ENCODE measurements at regions not wholly inside any gene's neighbourhood (a gene's known extent, or its start where the extent isn't known, plus 50 kb on each side); places are given as distances from the start of the nearest gene placed in this dataset.

DNA sequence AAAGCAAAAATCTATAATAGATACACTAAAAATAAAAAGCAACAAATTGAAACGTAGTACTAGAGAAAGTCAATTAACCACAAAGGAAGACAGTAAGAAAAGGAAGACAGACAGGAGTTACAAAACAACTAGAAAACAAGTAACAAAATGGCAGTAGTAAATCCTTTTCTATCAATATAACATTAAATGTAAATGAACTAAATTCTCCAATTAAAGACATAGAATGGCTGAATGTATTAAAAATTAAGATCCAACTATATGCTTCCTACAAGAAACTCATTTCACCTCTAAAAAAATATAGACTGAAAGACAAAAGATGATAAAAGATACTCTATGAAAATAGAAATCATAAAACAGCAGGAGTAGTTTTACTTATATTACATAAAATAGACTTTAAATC lies 79.1 kb downstream of the CTH start:
- Histone ChIP-seq H3K4me3 (ENCODE audit: low read length in 2 of 2) (no peak overlapping the region), H3K27ac (ENCODE audit: low read depth, low read length) (no peak overlapping the region), H3K27me3 (ENCODE audit: insufficient read depth, low read length) (no peaks in the 10 kb centered on the region), H3K4me1 (ENCODE audit: insufficient read depth, low read length) (no peaks in the 10 kb centered on the region), H3K36me3 (ENCODE audit: insufficient read depth, low read length) (no peaks in the 10 kb centered on the region), H3K9me3 (ENCODE audit: control insufficient read depth in 1 of 2, low read length in 2 of 2) (no peaks in the 10 kb centered on the region)
- peaks cover 0 to 4% (median 0%) of the 10 kb centered on the region in 8 donors for H3K9me3 Mint-ChIP-seq
- DNase-seq: no peak
- no peak overlapping the region for H3K4me3 Mint-ChIP-seq
- ChIA-PET POLR2A (ENCODE audit: partially characterized antibody) (no interaction called here), CTCF (ENCODE audit: partially characterized antibody) (no interaction called here)
- H3K27ac Mint-ChIP-seq: no peak overlapping the region
- H3K4me1 Mint-ChIP-seq: peaks cover 0 to 1% (median 0%) of the 10 kb centered on the region in 4 donors
- peaks cover 3% of the 10 kb centered on the region in 2 donors for H3K27me3 Mint-ChIP-seq
- intact Hi-C loops (cut with micrococcal nuclease): no loop called here
- no peaks in the 10 kb centered on the region for H3K36me3 Mint-ChIP-seq

DNA sequence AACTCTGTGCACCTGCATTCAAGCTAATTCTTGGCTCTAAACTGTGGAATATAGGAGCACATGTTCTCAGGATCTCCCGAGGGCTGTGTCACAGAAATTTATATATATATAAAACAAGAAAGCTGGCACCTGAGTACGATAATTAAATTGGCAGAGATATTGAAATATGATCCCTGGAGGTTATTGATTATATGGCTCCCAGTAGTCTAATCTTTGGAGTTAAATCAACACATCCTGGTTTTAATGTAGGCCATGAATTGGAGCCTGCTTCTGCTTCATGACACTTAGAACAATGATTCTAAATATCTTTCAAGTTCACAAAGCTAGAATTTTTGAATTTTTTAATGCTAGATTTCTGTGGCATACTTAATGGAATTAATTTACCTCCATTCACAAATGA lies 84.3 kb downstream of the CTH start:
- H3K4me3 Mint-ChIP-seq: no peak overlapping the region
- no peak for DNase-seq
- Histone ChIP-seq H3K27ac (ENCODE audit: low read depth, low read length) (no peak overlapping the region), H3K4me3 (ENCODE audit: low read length in 2 of 2) (no peak overlapping the region), H3K9me3 (ENCODE audit: control insufficient read depth in 1 of 2, low read length in 2 of 2) (no peaks in the 10 kb centered on the region), H3K4me1 (ENCODE audit: insufficient read depth, low read length) (no peaks in the 10 kb centered on the region), H3K27me3 (ENCODE audit: insufficient read depth, low read length) (no peaks in the 10 kb centered on the region), H3K36me3 (ENCODE audit: insufficient read depth, low read length) (no peaks in the 10 kb centered on the region)
- POLR2A ChIA-PET (ENCODE audit: partially characterized antibody): no interaction called here
- CTCF ChIA-PET (ENCODE audit: partially characterized antibody): no interaction called here
- H3K4me1 Mint-ChIP-seq: peaks cover 0 to 1% (median 0%) of the 10 kb centered on the region in 4 donors
- peaks cover 0 to 3% of the 10 kb centered on the region in 2 donors for H3K27me3 Mint-ChIP-seq
- intact Hi-C loops (cut with micrococcal nuclease): no loop called here
- H3K9me3 Mint-ChIP-seq: no peaks in the 10 kb centered on the region
- H3K36me3 Mint-ChIP-seq: no peaks in the 10 kb centered on the region
- H3K27ac Mint-ChIP-seq: no peak overlapping the region

DNA sequence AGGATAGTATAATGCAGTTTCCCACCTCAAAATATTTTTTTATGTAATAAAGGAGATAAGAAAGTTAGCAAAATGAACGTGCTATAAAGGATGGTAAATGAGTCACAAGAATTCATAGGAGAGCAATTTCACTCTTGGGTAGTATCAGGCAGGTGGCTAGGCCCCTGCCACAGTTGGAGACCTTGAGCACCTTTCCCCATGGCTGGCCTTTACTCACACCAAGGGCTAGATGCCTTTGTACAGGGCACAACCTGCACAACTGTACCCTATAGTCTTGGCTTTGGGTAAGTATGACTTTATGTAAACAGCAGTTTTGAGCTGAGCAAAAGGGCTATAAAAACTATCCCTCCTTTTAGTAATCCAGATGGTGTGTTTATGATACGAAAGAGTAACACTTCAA lies 85.1 kb downstream of the CTH start:
- DNase-seq: no peak
- ChIA-PET CTCF (ENCODE audit: partially characterized antibody) (no interaction called here), POLR2A (ENCODE audit: partially characterized antibody) (no interaction called here)
- Mint-ChIP-seq H3K27me3 (peaks cover 2% of the 10 kb centered on the region in 2 donors), H3K36me3 (no peaks in the 10 kb centered on the region), H3K27ac (no peak overlapping the region), H3K9me3 (no peaks in the 10 kb centered on the region), H3K4me1 (peaks cover 0 to 1% (median 0%) of the 10 kb centered on the region in 4 donors), H3K4me3 (no peak overlapping the region)
- no peak overlapping the region for H3K27ac ChIP-seq (ENCODE audit: low read depth, low read length)
- H3K4me3 ChIP-seq (ENCODE audit: low read length in 2 of 2): no peak overlapping the region
- no peaks in the 10 kb centered on the region for H3K36me3 ChIP-seq (ENCODE audit: insufficient read depth, low read length)
- no peaks in the 10 kb centered on the region for H3K27me3 ChIP-seq (ENCODE audit: insufficient read depth, low read length)
- intact Hi-C loops (cut with micrococcal nuclease): no loop called here
- no peaks in the 10 kb centered on the region for H3K4me1 ChIP-seq (ENCODE audit: insufficient read depth, low read length)
- no peaks in the 10 kb centered on the region for H3K9me3 ChIP-seq (ENCODE audit: control insufficient read depth in 1 of 2, low read length in 2 of 2)

DNA sequence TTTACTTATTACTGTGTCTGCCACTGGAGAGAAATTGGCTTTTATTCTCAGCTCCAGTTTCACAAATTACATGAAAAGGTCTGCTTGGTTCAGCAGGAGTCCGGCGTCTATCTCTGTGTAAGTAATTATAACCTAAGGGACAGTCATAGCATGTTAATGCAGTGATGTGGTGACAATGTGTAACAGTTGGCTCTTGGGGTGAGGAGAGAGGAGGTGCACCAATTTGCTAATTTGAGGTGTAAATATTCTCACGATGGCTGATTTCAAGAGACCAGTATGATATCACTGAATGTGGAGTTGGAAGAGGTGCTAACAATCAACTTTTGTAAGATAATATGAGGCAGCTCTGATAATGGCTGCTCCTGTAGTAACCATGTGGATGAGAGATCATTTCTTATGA lies 86.1 kb downstream of the CTH start:
- no peaks in the 10 kb centered on the region for H3K4me1 ChIP-seq (ENCODE audit: insufficient read depth, low read length)
- Mint-ChIP-seq H3K4me3 (no peak overlapping the region), H3K36me3 (no peaks in the 10 kb centered on the region), H3K9me3 (no peaks in the 10 kb centered on the region), H3K27me3 (peaks cover 2 to 3% of the 10 kb centered on the region in 2 donors), H3K4me1 (peaks cover 0 to 1% (median 0%) of the 10 kb centered on the region in 4 donors), H3K27ac (no peak overlapping the region)
- intact Hi-C loops (cut with micrococcal nuclease): no loop called here
- H3K27ac ChIP-seq (ENCODE audit: low read depth, low read length): no peak overlapping the region
- H3K36me3 ChIP-seq (ENCODE audit: insufficient read depth, low read length): no peaks in the 10 kb centered on the region
- no peak overlapping the region for H3K4me3 ChIP-seq (ENCODE audit: low read length in 2 of 2)
- H3K9me3 ChIP-seq (ENCODE audit: control insufficient read depth in 1 of 2, low read length in 2 of 2): no peaks in the 10 kb centered on the region
- POLR2A ChIA-PET (ENCODE audit: partially characterized antibody): no interaction called here
- CTCF ChIA-PET (ENCODE audit: partially characterized antibody): no interaction called here
- DNase-seq: no peak
- H3K27me3 ChIP-seq (ENCODE audit: insufficient read depth, low read length): no peaks in the 10 kb centered on the region

DNA sequence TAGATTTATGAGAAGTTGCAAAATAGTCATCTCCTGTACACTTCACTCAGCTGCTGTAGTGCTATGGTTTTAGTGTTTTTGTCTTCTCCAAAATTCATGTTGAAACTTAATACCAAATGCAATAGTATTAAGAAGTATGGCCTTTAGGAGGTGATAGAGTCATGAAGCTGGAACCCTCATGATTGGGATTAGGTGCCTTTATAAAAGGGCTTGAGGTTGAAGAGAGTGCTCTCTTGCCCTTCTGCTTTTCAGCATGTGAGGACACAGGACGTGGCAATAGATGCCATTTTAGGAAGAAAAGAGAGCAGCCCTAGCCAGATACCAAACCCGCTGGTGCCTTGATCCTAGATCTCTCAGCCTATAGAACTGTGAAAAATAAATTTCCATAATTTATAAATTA lies 87.6 kb downstream of the CTH start:
- no peak overlapping the region for H3K27ac Mint-ChIP-seq
- Histone ChIP-seq H3K9me3 (ENCODE audit: control insufficient read depth in 1 of 2, low read length in 2 of 2) (no peaks in the 10 kb centered on the region), H3K4me3 (ENCODE audit: low read length in 2 of 2) (no peak overlapping the region), H3K27me3 (ENCODE audit: insufficient read depth, low read length) (no peaks in the 10 kb centered on the region), H3K36me3 (ENCODE audit: insufficient read depth, low read length) (no peaks in the 10 kb centered on the region), H3K27ac (ENCODE audit: low read depth, low read length) (no peak overlapping the region), H3K4me1 (ENCODE audit: insufficient read depth, low read length) (no peaks in the 10 kb centered on the region)
- DNase-seq: no peak
- ChIA-PET CTCF (ENCODE audit: partially characterized antibody) (no interaction called here), POLR2A (ENCODE audit: partially characterized antibody) (no interaction called here)
- H3K9me3 Mint-ChIP-seq: no peaks in the 10 kb centered on the region
- H3K36me3 Mint-ChIP-seq: no peaks in the 10 kb centered on the region
- H3K4me3 Mint-ChIP-seq: no peak overlapping the region
- intact Hi-C loops (cut with micrococcal nuclease): no loop called here
- H3K27me3 Mint-ChIP-seq: peaks cover 0 to 4% of the 10 kb centered on the region in 2 donors
- no peaks in the 10 kb centered on the region for H3K4me1 Mint-ChIP-seq

DNA sequence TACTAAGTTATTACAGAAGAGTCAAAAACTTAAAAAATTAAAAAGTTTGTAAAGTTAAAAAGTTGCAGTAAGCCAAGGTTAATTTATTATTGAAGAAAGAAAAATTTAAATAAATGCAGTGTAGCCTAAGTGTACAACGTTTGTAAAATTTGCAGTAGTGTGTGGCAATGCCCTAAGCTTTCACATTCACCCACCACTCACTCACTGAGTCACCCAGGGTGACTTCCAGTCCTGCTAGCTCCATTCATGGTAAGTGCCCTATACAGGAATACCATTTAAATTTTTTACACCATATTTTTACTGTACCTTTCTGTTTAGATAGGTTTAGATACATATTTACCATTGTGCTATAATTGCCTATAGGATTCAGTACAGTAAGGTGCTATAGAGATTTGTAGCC lies 88.6 kb downstream of the CTH start:
- no peaks in the 10 kb centered on the region for H3K36me3 Mint-ChIP-seq
- no peaks in the 10 kb centered on the region for H3K4me1 Mint-ChIP-seq
- H3K27me3 Mint-ChIP-seq: peaks cover 0 to 7% of the 10 kb centered on the region in 2 donors
- Histone ChIP-seq H3K4me1 (ENCODE audit: insufficient read depth, low read length) (no peaks in the 10 kb centered on the region), H3K27me3 (ENCODE audit: insufficient read depth, low read length) (no peaks in the 10 kb centered on the region), H3K36me3 (ENCODE audit: insufficient read depth, low read length) (no peaks in the 10 kb centered on the region), H3K27ac (ENCODE audit: low read depth, low read length) (no peak overlapping the region), H3K4me3 (ENCODE audit: low read length in 2 of 2) (no peak overlapping the region), H3K9me3 (ENCODE audit: control insufficient read depth in 1 of 2, low read length in 2 of 2) (no peaks in the 10 kb centered on the region)
- no peaks in the 10 kb centered on the region for H3K9me3 Mint-ChIP-seq
- intact Hi-C loops (cut with micrococcal nuclease): no loop called here
- H3K27ac Mint-ChIP-seq: no peak overlapping the region
- ChIA-PET POLR2A (ENCODE audit: partially characterized antibody) (no interaction called here), CTCF (ENCODE audit: partially characterized antibody) (no interaction called here)
- no peak for DNase-seq
- H3K4me3 Mint-ChIP-seq: no peak overlapping the region

DNA sequence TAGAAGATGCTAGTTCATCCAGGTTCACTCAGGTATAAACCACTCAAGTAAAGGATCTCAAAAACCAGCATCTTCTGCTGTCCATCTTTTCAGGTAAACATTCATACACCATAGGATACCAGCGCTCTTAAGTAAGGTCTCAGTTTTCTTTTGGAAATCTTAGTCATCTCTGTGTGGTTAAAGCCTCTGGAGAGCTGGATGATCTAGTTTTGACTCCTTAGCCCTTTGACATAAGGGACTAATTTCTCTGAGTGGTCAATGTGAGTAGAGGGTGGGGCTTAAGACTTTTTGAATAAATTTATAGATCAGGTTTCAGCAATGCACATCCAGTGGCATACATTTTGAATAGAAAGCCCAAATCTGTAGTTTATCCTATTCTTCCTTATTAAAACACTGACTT lies 92.3 kb downstream of the CTH start:
- intact Hi-C loops (cut with micrococcal nuclease): no loop called here
- H3K4me3 Mint-ChIP-seq: no peak overlapping the region
- Histone ChIP-seq H3K27ac (ENCODE audit: low read depth, low read length) (no peak overlapping the region), H3K4me1 (ENCODE audit: insufficient read depth, low read length) (no peaks in the 10 kb centered on the region), H3K27me3 (ENCODE audit: insufficient read depth, low read length) (no peaks in the 10 kb centered on the region), H3K9me3 (ENCODE audit: control insufficient read depth in 1 of 2, low read length in 2 of 2) (no peaks in the 10 kb centered on the region), H3K36me3 (ENCODE audit: insufficient read depth, low read length) (no peaks in the 10 kb centered on the region), H3K4me3 (ENCODE audit: low read length in 2 of 2) (no peak overlapping the region)
- CTCF ChIA-PET (ENCODE audit: partially characterized antibody): no interaction called here
- no peaks in the 10 kb centered on the region for H3K9me3 Mint-ChIP-seq
- no peak overlapping the region for H3K27ac Mint-ChIP-seq
- H3K4me1 Mint-ChIP-seq: no peaks in the 10 kb centered on the region
- H3K27me3 Mint-ChIP-seq: peaks cover 3 to 12% of the 10 kb centered on the region in 2 donors
- no peaks in the 10 kb centered on the region for H3K36me3 Mint-ChIP-seq
- DNase-seq: no peak
- POLR2A ChIA-PET (ENCODE audit: partially characterized antibody): no interaction called here

DNA sequence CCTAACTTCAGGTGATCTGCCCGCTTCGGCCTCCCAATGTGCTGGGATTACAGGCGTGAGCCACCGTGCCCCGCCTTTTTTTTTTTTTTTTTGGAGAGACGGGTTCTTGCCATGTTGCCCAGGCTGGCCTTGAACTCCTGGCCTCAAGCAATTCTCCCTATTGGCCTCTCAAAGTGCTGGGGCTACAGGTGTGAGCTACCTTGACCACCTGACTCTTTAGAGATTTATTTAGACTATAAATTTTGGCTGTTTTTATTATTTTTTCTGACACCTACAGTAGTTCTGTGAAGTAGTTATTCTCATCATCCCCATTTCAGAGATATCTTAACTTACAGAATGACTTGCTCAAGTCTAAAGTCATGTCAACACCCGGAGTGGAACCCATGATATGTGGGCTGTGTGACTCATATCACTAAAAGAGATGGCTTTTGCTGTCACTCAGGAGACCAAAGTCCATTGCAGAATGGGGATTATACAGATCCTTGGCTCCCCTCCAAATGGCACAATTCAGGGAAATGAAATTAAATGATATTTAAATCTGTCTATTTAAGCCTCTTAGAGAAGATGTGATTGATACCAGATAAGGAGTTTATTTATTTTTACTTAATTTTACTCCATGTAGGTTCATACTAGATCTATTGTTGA lies 93.2 kb downstream of the CTH start:
- Mint-ChIP-seq H3K36me3 (no peaks in the 10 kb centered on the region), H3K4me1 (no peaks in the 10 kb centered on the region), H3K27ac (no peak overlapping the region), H3K9me3 (no peaks in the 10 kb centered on the region), H3K4me3 (no peak overlapping the region), H3K27me3 (peaks cover 5 to 12% of the 10 kb centered on the region in 2 donors)
- Histone ChIP-seq H3K9me3 (ENCODE audit: control insufficient read depth in 1 of 2, low read length in 2 of 2) (no peaks in the 10 kb centered on the region), H3K4me3 (ENCODE audit: low read length in 2 of 2) (no peak overlapping the region), H3K4me1 (ENCODE audit: insufficient read depth, low read length) (no peaks in the 10 kb centered on the region), H3K36me3 (ENCODE audit: insufficient read depth, low read length) (no peaks in the 10 kb centered on the region), H3K27ac (ENCODE audit: low read depth, low read length) (no peak overlapping the region), H3K27me3 (ENCODE audit: insufficient read depth, low read length) (no peaks in the 10 kb centered on the region)
- no peak for DNase-seq
- intact Hi-C loops (cut with micrococcal nuclease): no loop called here
- ChIA-PET POLR2A (ENCODE audit: partially characterized antibody) (no interaction called here), CTCF (ENCODE audit: partially characterized antibody) (no interaction called here)

All from CD4-positive, alpha-beta memory T cell (primary cell).